GM23248 (cell line): ENCODE measurements at regions not wholly inside any gene's neighbourhood (a gene's known extent, or its start where the extent isn't known, plus 50 kb on each side); places are given as distances from the start of the nearest gene placed in this dataset.

ENCODE experiments used
- EZH2 ChIP-seq: fragments of 200-600 bp; sonication (generic); IDR thresholded peaks from 2 replicates; pipeline ENCODE4 v1.6.1; 2018; ENCODE audit warnings: antibody characterized with exemption, mild to moderate bottlenecking; ENCODE audit not compliant: insufficient read depth, poor library complexity, severe bottlenecking
- EZH2phosphoT487 ChIP-seq: fragments of 200-600 bp; sonication (generic); IDR thresholded peaks from 2 replicates; pipeline ENCODE4 v1.6.1; 2018; ENCODE audit warnings: antibody characterized with exemption, moderate library complexity, mild to moderate bottlenecking, low read depth; ENCODE audit not compliant: insufficient read depth

DNA sequence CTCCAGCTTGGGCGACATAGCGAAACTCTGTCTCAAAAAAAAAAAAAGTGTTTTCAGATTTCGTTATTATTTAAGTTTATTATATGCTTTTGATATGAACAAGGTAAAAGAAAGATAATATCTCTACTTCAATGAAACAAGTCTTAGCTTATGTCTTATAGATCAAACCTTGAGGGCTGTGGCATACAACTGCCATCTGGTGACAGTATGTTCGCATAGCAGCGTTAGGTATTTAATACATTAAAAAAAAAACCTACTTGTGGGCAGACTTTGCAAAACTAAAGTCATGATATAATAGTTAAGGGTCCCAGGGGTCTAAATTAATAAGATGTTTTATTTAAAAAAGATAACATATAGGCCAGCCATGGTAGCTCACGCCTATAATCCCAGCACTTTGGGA lies 161.2 kb upstream of the AMOT start:
- TF ChIP-seq EZH2 (no peak), EZH2phosphoT487 (no peak)
